NCI-H2227 (cell line): ENCODE measurements at regions not wholly inside any gene's neighbourhood (a gene's known extent, or its start where the extent isn't known, plus 50 kb on each side); places are given as distances from the start of the nearest gene placed in this dataset.
"Not testable (repeated sequence)": the region's sequence is repeated elsewhere in the genome, so short reads cannot be mapped to it uniquely, and the experiment has no call there.

Experiments used
- DNase-seq: peaks from one replicate; lab custom pipeline; 2025; ENCODE audit not compliant: unreplicated experiment; lab: John Stamatoyannopoulos, UW

DNA sequence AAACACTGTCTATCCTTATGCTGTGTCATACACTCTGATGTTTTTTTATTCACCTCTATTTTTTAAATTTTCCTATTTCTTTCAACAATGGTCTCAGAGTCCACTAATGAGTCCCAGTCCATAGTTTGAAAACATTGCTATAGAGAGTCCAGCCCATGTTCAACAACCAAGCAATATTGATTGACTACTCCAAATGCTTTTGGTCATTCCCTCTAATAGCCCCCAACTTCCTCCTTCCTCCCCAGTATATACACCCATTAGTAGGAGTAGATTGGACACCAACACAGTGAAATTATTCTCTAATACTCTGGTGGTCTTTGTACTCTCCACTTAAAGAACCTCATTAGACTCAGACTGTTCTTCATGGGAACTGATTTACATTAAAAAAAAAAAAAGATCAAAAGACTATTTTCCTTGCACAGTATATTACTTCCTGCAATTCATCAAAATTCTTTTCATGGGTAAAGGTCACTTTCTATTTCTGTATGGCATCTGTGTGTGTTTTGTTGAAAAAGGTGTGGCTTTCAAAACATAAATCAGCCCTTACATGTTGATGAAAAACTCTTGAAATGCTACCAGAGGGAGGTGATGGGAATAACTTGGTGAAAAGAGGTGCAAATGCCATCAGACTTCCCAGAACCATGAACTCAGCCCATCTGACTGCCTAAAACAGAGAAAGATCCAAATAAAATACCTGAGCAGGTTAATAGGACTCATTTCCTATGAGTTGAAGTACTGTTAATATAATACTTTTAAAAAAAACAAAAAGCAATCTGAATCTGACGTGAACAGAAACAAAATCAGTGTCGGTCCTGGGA lies 250.3 kb upstream of the KLF3 start:
- no peak for DNase-seq

DNA sequence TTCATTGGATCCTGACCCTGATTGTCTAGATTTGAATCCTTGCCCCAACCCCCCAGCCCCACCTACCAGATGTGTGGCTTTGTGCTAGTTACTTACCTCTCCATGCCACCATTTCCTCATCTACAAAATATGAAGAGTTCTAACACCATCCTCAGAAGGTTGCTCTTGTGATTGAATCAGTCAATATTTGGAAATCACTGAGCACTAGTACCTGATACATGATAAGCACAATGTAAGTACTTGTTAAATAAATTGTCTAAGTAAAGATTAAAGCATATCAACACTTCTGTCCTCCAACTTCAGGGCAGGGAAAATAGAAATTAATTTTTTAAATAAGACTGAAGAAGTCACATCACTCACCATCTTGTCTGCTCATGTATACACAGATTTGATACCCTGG lies 249.6 kb upstream of the KLF3 start:
- DNase-seq, result no peak

DNA sequence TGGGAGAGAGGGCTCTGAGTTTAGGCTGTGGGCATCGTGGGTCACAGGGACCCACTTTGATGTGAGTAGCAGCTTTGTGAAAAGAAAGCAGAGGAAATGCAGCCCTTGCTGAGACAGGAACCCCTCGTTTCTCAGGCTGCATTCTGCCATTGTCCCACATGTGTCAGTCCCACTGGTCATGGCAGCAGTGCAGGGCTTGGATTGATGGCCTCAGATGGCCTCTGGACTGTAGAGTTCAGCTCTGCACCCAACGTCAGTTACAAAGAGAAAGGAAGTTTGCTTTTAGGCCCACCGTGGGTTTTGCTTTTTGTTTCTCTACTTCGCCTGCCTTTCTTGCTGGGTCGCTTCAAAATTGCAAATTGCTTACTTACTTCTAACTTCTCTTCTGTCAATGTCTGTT lies 248.3 kb upstream of the KLF3 start:
- no peak for DNase-seq

GRCh38 chr4:38416450-38417014 lies 247.5 kb upstream of the KLF3 start:
- DNase-seq, result no peak

DNA sequence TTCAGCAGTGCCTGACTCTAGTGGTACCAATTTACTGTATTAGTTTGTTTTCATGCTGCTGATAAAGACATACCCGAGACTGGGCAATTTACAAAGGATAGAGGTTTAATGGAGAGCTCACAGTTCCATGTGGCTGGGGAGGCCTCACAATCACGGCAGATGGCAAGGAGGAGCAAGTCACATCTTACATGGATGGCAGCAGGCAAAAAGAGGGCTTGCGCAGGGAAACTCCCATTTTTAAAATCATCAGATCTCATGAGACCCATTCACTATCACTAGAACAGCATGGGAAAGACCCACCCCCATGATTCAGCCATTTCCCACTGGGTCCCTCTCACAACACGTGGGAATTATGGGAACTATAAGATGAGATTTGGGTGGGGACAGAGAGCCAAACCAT lies 243.7 kb upstream of the KLF3 start:
- DNase-seq, result not testable (repeated sequence)

- no peak for DNase-seq
Measured at GRCh38 chr4:38422850-38423249, 241.1 kb upstream of the KLF3 start.

- DNase-seq, result no peak
Measured at GRCh38 chr4:38424151-38424871, 239.7 kb upstream of the KLF3 start.

DNA sequence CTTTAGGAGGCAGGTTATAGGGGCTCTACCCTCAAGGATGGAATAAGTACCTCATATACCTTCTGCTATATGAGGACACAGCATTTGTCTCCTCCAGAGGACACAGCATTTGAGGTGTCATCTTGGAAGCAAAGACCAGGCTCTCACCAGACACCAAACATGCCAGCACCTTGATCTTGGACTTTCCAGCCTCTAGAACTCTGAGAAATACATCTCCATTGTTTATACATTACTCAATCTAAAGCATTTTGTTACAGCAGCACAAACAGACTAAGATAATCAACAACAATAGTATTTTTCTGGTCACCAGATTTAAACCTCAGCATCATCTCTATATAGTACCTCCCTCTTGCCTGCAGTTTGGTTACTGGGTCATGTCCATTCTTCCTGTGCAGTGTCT lies 237.5 kb upstream of the KLF3 start:
- DNase-seq, result no peak

DNA sequence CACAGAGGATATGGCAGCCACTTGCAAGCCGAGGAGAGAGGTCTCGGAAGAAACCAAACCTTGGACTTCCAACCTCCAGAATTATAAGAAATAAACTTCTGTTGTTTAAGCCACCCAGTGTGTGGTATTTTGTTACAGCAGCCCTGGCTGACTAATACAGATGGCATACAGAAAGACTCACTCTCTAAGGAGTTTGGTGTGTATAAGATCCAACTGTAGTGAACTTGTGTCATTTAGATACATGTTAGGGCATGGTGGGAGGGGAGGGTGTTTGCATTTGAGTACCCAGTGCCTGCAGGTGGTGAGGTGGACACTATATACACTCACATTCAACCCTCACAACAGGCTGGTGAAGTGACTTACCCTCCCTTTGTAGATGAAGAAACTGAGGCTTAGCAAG lies 233.2 kb upstream of the KLF3 start:
- DNase-seq, result no peak

DNA sequence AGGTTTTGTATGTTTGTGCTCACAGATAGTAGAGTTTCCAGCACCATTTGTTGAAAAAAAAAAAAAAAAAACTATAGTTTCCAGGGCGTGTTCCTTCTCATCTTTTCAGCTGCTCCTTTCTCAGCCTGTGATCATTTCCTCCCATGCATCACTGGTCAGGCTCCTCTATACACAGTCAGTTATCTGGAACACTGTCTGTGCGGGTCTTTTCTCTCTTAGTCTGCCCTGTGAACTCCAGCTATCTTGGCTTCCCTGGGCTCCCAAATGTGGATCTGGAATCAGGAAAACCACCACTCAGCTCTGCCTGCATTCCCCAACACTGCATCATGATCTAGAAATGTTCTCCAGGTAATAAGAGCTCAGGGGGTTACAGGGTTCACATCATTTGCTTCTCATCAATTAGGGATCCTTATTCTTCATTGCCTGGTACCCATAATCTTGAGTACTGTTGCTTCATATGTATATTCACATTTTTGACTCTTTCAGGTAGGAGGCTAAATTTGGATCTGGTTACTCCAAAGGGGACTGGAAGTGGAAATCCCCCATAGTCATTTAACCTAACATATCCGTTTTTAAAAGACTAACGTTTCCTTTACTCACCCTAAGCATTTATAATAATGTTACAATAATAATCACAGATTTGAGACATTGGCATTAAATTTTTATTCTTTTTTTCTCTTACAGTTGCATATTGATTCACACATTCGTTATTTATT lies 221.8 kb upstream of the KLF3 start:
- DNase-seq, result no peak

- no peak for DNase-seq
Measured at GRCh38 chr4:38449506-38450174, 214.4 kb upstream of the KLF3 start.

DNA sequence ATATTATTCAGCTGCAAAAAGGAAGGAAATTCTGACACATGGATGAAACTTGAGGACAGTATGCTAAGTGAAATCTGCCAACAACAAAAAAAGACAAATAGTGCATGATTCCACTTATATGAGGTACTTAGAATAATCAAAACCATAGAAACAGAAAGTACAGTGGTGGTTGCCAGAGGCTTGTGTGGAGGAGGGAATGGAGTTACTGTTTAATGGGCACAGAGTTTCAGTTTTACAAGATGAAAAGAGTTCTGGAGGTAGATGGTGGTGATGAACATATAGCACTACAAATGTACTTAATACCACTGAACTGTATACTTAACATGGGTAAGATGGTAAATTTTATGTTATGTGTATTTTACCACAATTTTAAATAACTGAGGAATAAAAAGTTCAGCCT lies 212.0 kb upstream of the KLF3 start:
- no peak for DNase-seq

GRCh38 chr4:38452542-38452941 lies 211.5 kb upstream of the KLF3 start:
- no peak for DNase-seq

DNA sequence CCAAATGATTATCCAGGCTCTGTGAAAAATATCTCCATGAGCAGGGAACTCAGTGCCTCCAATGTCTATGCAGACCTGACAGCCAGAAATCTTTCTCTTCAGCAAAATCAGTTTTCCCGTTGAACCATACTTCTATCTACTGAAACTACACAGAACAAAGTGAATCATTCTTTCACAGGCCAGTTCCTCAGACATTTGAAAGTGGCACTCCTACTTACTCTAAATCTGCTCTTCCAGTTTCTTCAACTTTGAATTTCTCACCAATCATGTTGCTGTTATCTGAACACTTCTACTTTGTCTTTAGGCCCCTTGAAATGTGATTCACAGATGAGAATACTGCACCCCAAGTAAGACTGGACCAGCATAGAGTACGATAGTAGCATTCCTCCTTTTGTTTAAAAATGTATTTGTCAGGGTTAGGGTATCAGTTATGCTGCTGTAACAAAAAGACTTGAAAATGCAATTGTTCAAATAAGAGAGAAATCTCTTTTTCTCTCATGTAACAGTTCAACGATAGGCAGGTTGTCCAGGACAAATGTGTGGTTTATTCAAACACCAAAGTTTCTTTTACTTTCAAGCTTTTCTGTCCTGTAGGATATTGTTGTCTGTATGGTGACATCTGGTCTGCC lies 210.6 kb upstream of the KLF3 start:
- DNase-seq, result no peak

GRCh38 chr4:38454284-38454683 lies 209.7 kb upstream of the KLF3 start:
- DNase-seq, result no peak

GRCh38 chr4:38455092-38455862 lies 208.7 kb upstream of the KLF3 start:
- DNase-seq, result no peak

DNA sequence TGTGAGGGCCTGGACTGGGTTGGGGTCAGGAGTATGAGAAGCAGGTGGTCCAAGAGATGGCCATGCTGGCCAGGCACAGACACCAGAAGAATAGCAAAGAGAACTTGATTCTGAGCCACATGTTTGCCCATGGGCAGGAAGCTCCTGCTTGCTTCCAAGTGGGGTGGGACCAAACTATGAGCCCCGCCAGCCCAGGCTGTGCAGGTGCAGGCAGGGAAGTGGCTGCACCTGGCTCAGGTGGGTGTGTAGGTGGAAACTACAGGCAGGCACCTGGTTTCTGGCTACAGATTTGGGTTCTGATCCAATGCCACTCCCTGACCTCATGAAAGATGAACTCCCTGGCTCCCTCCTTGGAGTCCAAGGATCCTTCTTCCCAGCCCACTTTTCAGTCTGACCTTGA lies 207.9 kb upstream of the KLF3 start:
- DNase-seq, result no peak

DNA sequence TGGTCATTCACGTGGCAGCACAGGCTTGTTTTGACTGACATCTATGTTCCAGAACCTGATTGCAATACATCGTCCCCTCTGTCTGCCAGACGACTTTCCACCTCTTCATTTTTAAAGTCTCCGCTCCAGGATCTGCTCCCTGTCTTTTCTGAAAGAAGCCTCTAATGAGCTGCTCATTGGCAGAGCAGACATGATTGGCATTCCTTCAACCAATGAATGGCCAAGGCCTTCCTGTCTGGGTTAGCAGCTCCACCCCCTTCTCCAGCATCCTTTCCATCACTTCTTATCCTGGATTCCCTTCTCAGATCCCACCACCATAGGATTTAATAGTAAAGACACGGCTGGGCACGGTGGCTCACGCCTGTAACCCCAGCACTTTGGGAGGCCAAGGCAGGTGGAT lies 202.7 kb upstream of the KLF3 start:
- DNase-seq, result no peak

DNA sequence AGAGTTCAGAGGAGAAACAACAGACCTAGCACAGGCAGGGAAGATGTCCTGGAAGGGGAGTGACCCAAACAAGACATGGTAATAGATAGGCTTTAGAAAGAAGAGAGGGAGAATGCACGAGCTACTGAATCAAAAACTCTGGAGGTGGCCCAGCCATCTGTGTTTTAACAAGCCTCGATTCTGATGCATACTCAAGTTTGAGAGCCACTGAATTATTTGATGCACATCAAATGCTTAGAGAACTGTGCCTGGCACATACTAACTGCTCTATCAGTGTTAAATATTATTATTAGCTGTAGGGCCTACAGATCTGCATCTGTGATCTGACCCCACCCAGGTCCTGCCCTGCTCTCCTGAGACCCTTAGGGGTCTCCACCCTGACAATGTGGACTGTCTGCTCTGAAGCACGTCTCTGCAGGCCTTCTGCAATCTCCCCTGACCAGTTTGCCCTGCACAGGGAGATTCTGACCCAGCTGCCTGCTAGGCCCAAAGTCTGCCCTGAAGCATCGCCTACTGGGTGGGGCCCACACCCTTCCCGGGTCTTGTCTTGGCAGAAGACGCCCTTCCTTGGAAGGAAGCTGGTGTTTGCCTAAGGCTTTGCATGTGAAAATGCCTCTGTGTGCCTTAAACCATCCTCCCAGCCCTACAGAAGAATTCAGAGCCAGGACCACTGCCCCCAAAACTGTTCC lies 201.5 kb upstream of the KLF3 start:
- no peak for DNase-seq
